T-cell (primary cell): ENCODE measurements at regions not wholly inside any gene's neighbourhood (a gene's known extent, or its start where the extent isn't known, plus 50 kb on each side); places are given as distances from the start of the nearest gene placed in this dataset.

Experiments used
- ATAC-seq, 4 experiments: fragments of 200-7000 bp in 3 of 4; fragments of 150-1000 bp in 1 of 4; cut with Tn5 transposase; replicated peaks in 1 of 4; 1 replicate in 3 of 4; 2 replicates in 1 of 4; pipeline ENCODE4 v1.10.0; 2021; ENCODE audit warnings: moderate library complexity in 3 of 4, mild to moderate bottlenecking in 2 of 4, moderate number of reproducible peaks in 1 of 4
- CTCF ChIA-PET, 2 donors: fragments of 300-600 bp; sonication (Branson Sonifier 250); formaldehyde crosslinking; loops; one replicate each; lab custom pipeline; 2022; ENCODE audit warnings: antibody characterized with exemption in 2 of 2; lab: Charles Lee
- POLR2A ChIA-PET, 2 donors: fragments of 300-600 bp; sonication (Branson Sonifier 250); formaldehyde crosslinking; loops; one replicate each; lab custom pipeline; 2022; ENCODE audit warnings: antibody characterized with exemption in 2 of 2; lab: Charles Lee
- DNase-seq, 35 experiments: peaks; one replicate each; pipeline versions ENCODE4 v3.0.0 to v3.0.0-alpha.2; 2013 to 2023
- H3K27ac ChIP-seq: one replicate; pipeline ENCODE4 v1.5.1; 2013; ENCODE audit warnings: low read length
- H3K27me3 ChIP-seq, 2 experiments: replicated peaks in 1 of 2; 1 replicate in 1 of 2; 2 replicates in 1 of 2; pipeline versions ENCODE4 v1.6.1 to v1.7.0; 2013; ENCODE audit warnings: low read length in 1 of 2, mixed read lengths in 1 of 2; ENCODE audit not compliant: control insufficient read depth in 2 of 2, insufficient read depth in 2 of 2; ENCODE audit errors: extremely low read depth in 1 of 2
- H3K36me3 ChIP-seq, 2 donors: 1 replicate in 1 of 2; 2 replicates in 1 of 2; pipeline versions ENCODE4 v1.6.1 to v1.7.0; 2013; ENCODE audit warnings: low read length in 1 of 2; ENCODE audit not compliant: control insufficient read depth in 2 of 2, insufficient read depth in 1 of 2; ENCODE audit errors: extremely low read depth in 1 of 2
- H3K4me1 ChIP-seq, 2 experiments: 1 replicate in 1 of 2; 2 replicates in 1 of 2; pipeline versions ENCODE4 v1.6.1 to v1.7.0; 2013; ENCODE audit warnings: low read length in 2 of 2, mixed read lengths in 1 of 2; ENCODE audit not compliant: insufficient read depth in 2 of 2, control insufficient read depth in 1 of 2; ENCODE audit errors: extremely low read depth in 1 of 2
- H3K4me3 ChIP-seq, 2 donors: 1 replicate in 1 of 2; 2 replicates in 1 of 2; pipeline versions ENCODE4 v1.5.1 to v1.7.0; 2013; ENCODE audit warnings: mild to moderate bottlenecking in 2 of 2, low read length in 1 of 2, moderate library complexity in 1 of 2; ENCODE audit not compliant: control insufficient read depth in 1 of 2; ENCODE audit errors: extremely low read depth in 1 of 2
- H3K9me3 ChIP-seq: 2 replicates; pipeline ENCODE4 v1.7.0; 2013
- H3K27ac Mint-ChIP-seq, 2 donors: one replicate each; pipeline ENCODE4 v1.8.0; 2020 to 2021; ENCODE audit warnings: mild to moderate bottlenecking in 2 of 2, mixed read lengths in 2 of 2
- H3K27me3 Mint-ChIP-seq, 2 donors: one replicate each; pipeline ENCODE4 v1.8.0; 2021 to 2022; ENCODE audit warnings: mixed read lengths in 2 of 2
- H3K36me3 Mint-ChIP-seq: one replicate; pipeline ENCODE4 v1.8.0; 2021; ENCODE audit warnings: mixed read lengths
- H3K4me1 Mint-ChIP-seq, 3 donors: one replicate each; pipeline ENCODE4 v1.8.0; 2020 to 2022; ENCODE audit warnings: mixed read lengths in 3 of 3, mild to moderate bottlenecking in 1 of 3
- H3K4me3 Mint-ChIP-seq, 3 donors: one replicate each; pipeline ENCODE4 v1.8.0; 2020 to 2022; ENCODE audit warnings: mild to moderate bottlenecking in 3 of 3, mixed read lengths in 3 of 3, moderate library complexity in 3 of 3
- H3K9me3 Mint-ChIP-seq, 3 donors: one replicate each; pipeline ENCODE4 v1.8.0; 2020 to 2022; ENCODE audit warnings: mixed read lengths in 3 of 3
- WGBS: methylation state at CpG from one replicate; pipeline ENCODE4 v1.1.5; 2013; ENCODE audit warnings: missing lambda C conversion rate; ENCODE audit not compliant: insufficient coverage; 5-methylcytosine and 5-hydroxymethylcytosine counted together

DNA sequence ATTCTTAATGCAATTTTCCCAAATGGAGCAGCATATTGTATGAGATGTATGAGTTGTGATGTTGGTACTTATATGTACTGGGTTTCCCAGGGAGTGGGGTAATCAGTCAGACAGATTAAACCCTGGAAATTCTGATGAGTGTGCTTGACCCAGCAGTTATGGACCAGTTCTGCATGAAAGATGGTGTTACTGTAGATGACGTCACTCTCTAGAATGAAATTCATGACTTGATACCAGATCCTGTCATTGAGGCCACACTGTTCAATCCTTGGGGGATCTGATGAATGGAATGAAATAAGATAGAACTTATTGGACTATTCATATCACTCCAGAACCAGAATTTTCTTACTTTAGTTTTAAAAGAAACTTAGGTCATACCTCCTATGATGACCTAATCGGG, 534.3 kb downstream of the PLXDC2 start:
- Mint-ChIP-seq H3K4me1 (no peaks in the 10 kb centered on the region), H3K4me3 (no peak overlapping the region), H3K9me3 (peaks cover 3 to 7% (median 5%) of the 10 kb centered on the region in 3 donors), H3K27me3 (no peaks in the 10 kb centered on the region), H3K36me3 (no peaks in the 10 kb centered on the region), H3K27ac (no peak overlapping the region)
- Histone ChIP-seq H3K4me1 (no peaks in the 10 kb centered on the region), H3K9me3 (peaks cover 3% of the 10 kb centered on the region), H3K27me3 (no peaks in the 10 kb centered on the region), H3K4me3 (no peak overlapping the region), H3K36me3 (no peaks in the 10 kb centered on the region), H3K27ac (no peak overlapping the region)
- ATAC-seq = no peak
- no peak for DNase-seq
- ChIA-PET POLR2A (no interaction called here), CTCF (no interaction called here)
- no CpG with 5 or more reads among the region's 2 CpGs for WGBS

- no peaks in the 10 kb centered on the region for H3K27me3 Mint-ChIP-seq
- ATAC-seq (no peak), DNase-seq (no peak)
- CTCF ChIA-PET = no interaction called here
- H3K4me1 Mint-ChIP-seq = no peaks in the 10 kb centered on the region
- no peak overlapping the region for H3K4me3 Mint-ChIP-seq
- no peaks in the 10 kb centered on the region for H3K36me3 Mint-ChIP-seq
- 81% methylated on average over 3 of the region's 3 CpGs for WGBS
- peaks cover 8 to 42% (median 15%) of the 10 kb centered on the region in 3 donors for H3K9me3 Mint-ChIP-seq
- Histone ChIP-seq H3K36me3 (no peaks in the 10 kb centered on the region), H3K4me1 (no peaks in the 10 kb centered on the region), H3K9me3 (no peaks in the 10 kb centered on the region), H3K4me3 (no peak overlapping the region), H3K27me3 (no peaks in the 10 kb centered on the region), H3K27ac (no peak overlapping the region)
- no peak overlapping the region for H3K27ac Mint-ChIP-seq
- POLR2A ChIA-PET = no interaction called here
Observed at GRCh38 chr10:20343036-20343435, 526.8 kb downstream of the PLXDC2 start.
